GM12874 (cell line): ENCODE measurements at regions not wholly inside any gene's neighbourhood (a gene's known extent, or its start where the extent isn't known, plus 50 kb on each side); places are given as distances from the start of the nearest gene placed in this dataset.

ENCODE experiments used
- CTCF ChIP-seq: IDR thresholded peaks from 2 replicates; pipeline ENCODE4 v1.5.1; 2011; ENCODE audit warnings: low read depth, mild to moderate bottlenecking, control low read depth, low read length, moderate library complexity; ENCODE audit not compliant: insufficient read depth

DNA sequence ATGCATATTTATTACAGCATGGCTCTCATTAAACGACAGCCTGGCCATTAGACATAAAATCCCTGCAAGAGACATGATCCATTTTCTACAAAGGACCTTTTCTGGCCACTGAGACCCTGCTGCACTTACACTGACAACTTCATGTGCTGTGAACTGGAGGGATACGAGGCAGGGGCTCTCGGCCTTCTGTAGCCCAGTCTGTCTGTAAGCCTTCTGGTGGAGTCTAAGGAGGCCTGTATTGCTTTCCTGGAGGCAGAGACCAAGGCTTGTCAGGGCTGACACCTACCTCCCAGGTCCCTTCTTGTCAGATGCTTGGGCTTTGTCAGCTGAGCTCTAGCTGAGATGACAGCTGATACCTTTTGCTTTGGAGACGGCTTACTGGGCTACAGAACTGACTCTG is 776.9 kb upstream of the ARPP21 start:
- TF ChIP-seq CTCF = no peak

DNA sequence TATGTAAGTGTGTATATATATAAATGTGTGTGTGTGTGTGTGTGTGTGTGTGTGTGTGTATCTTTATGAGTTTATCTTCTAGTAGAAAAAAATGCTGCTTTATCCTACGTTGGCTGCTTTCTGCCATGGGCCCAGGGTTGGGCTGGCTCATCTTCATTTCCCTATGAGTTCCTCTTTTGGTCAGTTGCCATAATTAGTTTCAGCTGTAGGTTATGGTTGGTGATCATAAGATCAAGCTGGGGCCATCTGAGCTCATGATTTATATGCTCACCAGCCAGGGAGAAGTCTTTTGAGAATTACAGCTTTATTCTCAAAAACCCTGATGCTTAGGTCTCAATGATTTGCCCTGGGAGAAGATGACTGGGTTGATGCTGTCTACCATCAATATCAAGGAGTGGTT is 775.8 kb upstream of the ARPP21 start:
- no peak for TF ChIP-seq CTCF

GRCh38 chr3:34864011-34864410 is 775.3 kb upstream of the ARPP21 start:
- TF ChIP-seq CTCF = no peak

DNA sequence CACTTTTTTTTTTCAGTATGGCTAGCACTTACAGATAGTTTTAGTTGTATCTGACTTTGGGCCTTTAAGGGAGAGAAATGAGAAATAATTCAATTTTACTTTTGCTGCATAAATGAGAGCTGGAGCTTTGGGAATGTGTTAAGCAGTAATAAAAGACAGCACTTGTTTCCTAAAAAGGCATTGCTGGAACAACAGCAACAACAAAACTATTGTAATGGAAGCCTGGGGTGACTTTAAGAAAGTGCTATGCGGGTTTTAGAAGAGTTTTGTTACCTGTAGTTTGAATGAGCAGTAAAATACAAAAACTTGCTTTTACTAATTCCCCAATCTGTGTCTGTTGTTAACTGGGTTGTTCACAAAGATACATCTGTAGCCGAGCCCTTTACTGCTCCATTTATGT is 774.0 kb upstream of the ARPP21 start:
- TF ChIP-seq CTCF = no peak

- no peak for TF ChIP-seq CTCF
Observed at GRCh38 chr3:34868935-34869334, 770.4 kb upstream of the ARPP21 start.

- TF ChIP-seq CTCF = no peak
Observed at GRCh38 chr3:34869696-34870095, 769.6 kb upstream of the ARPP21 start.

- no peak for TF ChIP-seq CTCF
Observed at GRCh38 chr3:34872406-34872805, 766.9 kb upstream of the ARPP21 start.

GRCh38 chr3:34876997-34877396 is 762.3 kb upstream of the ARPP21 start:
- TF ChIP-seq CTCF = no peak
